Stimulated activated CD8-positive, alpha-beta memory T cell treated with anti-CD3 and anti-CD28 coated beads, Interleukin-12 subunit alpha, Interleukin-12 subunit beta, amount 100 ng/mL, for 24 hours (primary cell): ENCODE measurements at regions not wholly inside any gene's neighbourhood (a gene's known extent, or its start where the extent isn't known, plus 50 kb on each side); places are given as distances from the start of the nearest gene placed in this dataset.
"Not testable (repeated sequence)": the region's sequence is repeated elsewhere in the genome, so short reads cannot be mapped to it uniquely, and the experiment has no call there.

ENCODE experiments used
- DNase-seq: peaks from one replicate; pipeline ENCODE4 v3.0.0-alpha.2; 2020; ENCODE audit errors: extremely low read depth

- peak; percentile 67 for DNase-seq
Observed at GRCh38 chr18:9017167-9017904, 85.2 kb upstream of the NDUFV2 start.

- no peak for DNase-seq
Observed at GRCh38 chr18:9017905-9018227, 84.6 kb upstream of the NDUFV2 start.

- DNase-seq: no peak
Observed at GRCh38 chr18:9019135-9019534, 83.4 kb upstream of the NDUFV2 start.

GRCh38 chr18:9020221-9020620 is 82.3 kb upstream of the NDUFV2 start:
- no peak for DNase-seq

GRCh38 chr18:9021458-9021857 is 81.0 kb upstream of the NDUFV2 start:
- DNase-seq: no peak

GRCh38 chr18:9022397-9023155 is 79.9 kb upstream of the NDUFV2 start:
- no peak for DNase-seq

GRCh38 chr18:9024031-9024646 is 78.4 kb upstream of the NDUFV2 start:
- not testable (repeated sequence) for DNase-seq

- DNase-seq: no peak
Observed at GRCh38 chr18:9025091-9025838, 77.2 kb upstream of the NDUFV2 start.

- DNase-seq: no peak
Observed at GRCh38 chr18:9029131-9029530, 73.4 kb upstream of the NDUFV2 start.

GRCh38 chr18:9032519-9032918 is 70.0 kb upstream of the NDUFV2 start:
- DNase-seq: no peak

GRCh38 chr18:9038277-9038871 is 64.1 kb upstream of the NDUFV2 start:
- DNase-seq: no peak

GRCh38 chr18:9039441-9040071 is 62.9 kb upstream of the NDUFV2 start:
- DNase-seq: no peak

- no peak for DNase-seq
Observed at GRCh38 chr18:9042766-9043481, 59.6 kb upstream of the NDUFV2 start.

- DNase-seq: no peak
Observed at GRCh38 chr18:9043581-9043980, 58.9 kb upstream of the NDUFV2 start.

- no peak for DNase-seq
Observed at GRCh38 chr18:9047715-9048114, 54.8 kb upstream of the NDUFV2 start.

- DNase-seq: no peak
Observed at GRCh38 chr18:9048236-9048635, 54.3 kb upstream of the NDUFV2 start.

GRCh38 chr18:9048808-9049494 is 53.5 kb upstream of the NDUFV2 start:
- no peak for DNase-seq

GRCh38 chr18:9049495-9049809 is 53.0 kb upstream of the NDUFV2 start:
- no peak for DNase-seq

GRCh38 chr18:9050628-9051284 is 51.7 kb upstream of the NDUFV2 start:
- not testable (repeated sequence) for DNase-seq
